GM23248 (cell line): ENCODE measurements at regions not wholly inside any gene's neighbourhood (a gene's known extent, or its start where the extent isn't known, plus 50 kb on each side); places are given as distances from the start of the nearest gene placed in this dataset.

ENCODE experiments used
- EZH2 ChIP-seq: fragments of 200-600 bp; sonication (generic); IDR thresholded peaks from 2 replicates; pipeline ENCODE4 v1.6.1; 2018; ENCODE audit warnings: antibody characterized with exemption, mild to moderate bottlenecking; ENCODE audit not compliant: insufficient read depth, poor library complexity, severe bottlenecking
- EZH2phosphoT487 ChIP-seq: fragments of 200-600 bp; sonication (generic); IDR thresholded peaks from 2 replicates; pipeline ENCODE4 v1.6.1; 2018; ENCODE audit warnings: antibody characterized with exemption, moderate library complexity, mild to moderate bottlenecking, low read depth; ENCODE audit not compliant: insufficient read depth

GRCh38 chr2:199594443-199594842, 136.7 kb upstream of the SATB2 start:
- TF ChIP-seq EZH2phosphoT487: no peak
- TF ChIP-seq EZH2: no peak
